NCI-H187 treated with DMSO at 0.1 percent for 48 hours (cell line): ENCODE measurements at regions not wholly inside any gene's neighbourhood (a gene's known extent, or its start where the extent isn't known, plus 50 kb on each side); places are given as distances from the start of the nearest gene placed in this dataset.

Source experiments
- DNase-seq: peaks from one replicate; lab custom pipeline; 2025; lab: John Stamatoyannopoulos, UW

- no peak for DNase-seq
Measured at GRCh38 chr18:27627927-27628326, 442.8 kb upstream of the CHST9 start.

- no peak for DNase-seq
Measured at GRCh38 chr18:27621236-27621890, 436.3 kb upstream of the CHST9 start.

GRCh38 chr18:27619906-27620305 is 434.8 kb upstream of the CHST9 start:
- no peak for DNase-seq

GRCh38 chr18:27619090-27619772 is 434.1 kb upstream of the CHST9 start:
- no peak for DNase-seq

- DNase-seq: no peak
Measured at GRCh38 chr18:27616324-27616723, 431.2 kb upstream of the CHST9 start.

GRCh38 chr18:27614951-27615844 is 430.1 kb upstream of the CHST9 start:
- no peak for DNase-seq

GRCh38 chr18:27609221-27609620 is 424.1 kb upstream of the CHST9 start:
- no peak for DNase-seq

GRCh38 chr18:27608742-27609141 is 423.6 kb upstream of the CHST9 start:
- DNase-seq: no peak

- no peak for DNase-seq
Measured at GRCh38 chr18:27608174-27608573, 423.1 kb upstream of the CHST9 start.

- DNase-seq: no peak
Measured at GRCh38 chr18:27606741-27607140, 421.6 kb upstream of the CHST9 start.

- peak; percentile 36 for DNase-seq
Measured at GRCh38 chr18:27605107-27605834, 420.2 kb upstream of the CHST9 start.

GRCh38 chr18:27604583-27604982 is 419.5 kb upstream of the CHST9 start:
- DNase-seq: no peak

- no peak for DNase-seq
Measured at GRCh38 chr18:27602092-27602491, 417.0 kb upstream of the CHST9 start.

- no peak for DNase-seq
Measured at GRCh38 chr18:27600245-27600644, 415.1 kb upstream of the CHST9 start.

GRCh38 chr18:27599202-27599829 is 414.2 kb upstream of the CHST9 start:
- no peak for DNase-seq

- DNase-seq: no peak
Measured at GRCh38 chr18:27595113-27595838, 410.2 kb upstream of the CHST9 start.

GRCh38 chr18:27585602-27586173 is 400.6 kb upstream of the CHST9 start:
- DNase-seq: no peak

GRCh38 chr18:27583466-27583865 is 398.4 kb upstream of the CHST9 start:
- DNase-seq: no peak

GRCh38 chr18:27582760-27583412 is 397.8 kb upstream of the CHST9 start:
- DNase-seq: no peak

- no peak for DNase-seq
Measured at GRCh38 chr18:27581296-27581904, 396.3 kb upstream of the CHST9 start.
